Hematopoietic multipotent progenitor cell treated with erythropoietin and hydrocortisone succinate and interleukin-3 and kit ligand, for 8 days (in vitro differentiated cells): ENCODE measurements at regions not wholly inside any gene's neighbourhood (a gene's known extent, or its start where the extent isn't known, plus 50 kb on each side); places are given as distances from the start of the nearest gene placed in this dataset.
"Not testable (repeated sequence)": the region's sequence is repeated elsewhere in the genome, so short reads cannot be mapped to it uniquely, and the experiment has no call there.

Source experiments
- DNase-seq: peaks from one replicate; pipeline ENCODE4 v3.0.0-alpha.2; 2015

- no peak for DNase-seq
Measured at GRCh38 chr9:94033383-94033782, 50.9 kb upstream of the PTPDC1 start.

GRCh38 chr9:94031946-94032345, 52.3 kb upstream of the PTPDC1 start:
- no peak for DNase-seq

- no peak for DNase-seq
Measured at GRCh38 chr9:94031380-94031779, 52.9 kb upstream of the PTPDC1 start.

- peak; percentile 83 for DNase-seq
Measured at GRCh38 chr9:94030318-94031179, 53.7 kb upstream of the PTPDC1 start.

GRCh38 chr9:94029932-94030317, 54.3 kb upstream of the PTPDC1 start:
- peak; percentile 4 for DNase-seq

GRCh38 chr9:94026816-94027215, 57.4 kb upstream of the PTPDC1 start:
- no peak for DNase-seq

GRCh38 chr9:94022476-94022875, 61.8 kb upstream of the PTPDC1 start:
- not testable (repeated sequence) for DNase-seq

GRCh38 chr9:94020836-94021235, 63.4 kb upstream of the PTPDC1 start:
- DNase-seq, result not testable (repeated sequence)

GRCh38 chr9:94018628-94019027, 63.5 kb upstream of the BARX1 start:
- DNase-seq, result no peak

- DNase-seq, result no peak
Measured at GRCh38 chr9:94017939-94018531, 62.9 kb upstream of the BARX1 start.

- DNase-seq, result no peak
Measured at GRCh38 chr9:94016744-94017143, 61.6 kb upstream of the BARX1 start.

GRCh38 chr9:94014920-94015319, 59.8 kb upstream of the BARX1 start:
- no peak for DNase-seq

GRCh38 chr9:94014066-94014654, 59.0 kb upstream of the BARX1 start:
- DNase-seq, result peak; percentile 42

GRCh38 chr9:94010980-94011533, 55.9 kb upstream of the BARX1 start:
- no peak for DNase-seq

- DNase-seq, result no peak
Measured at GRCh38 chr9:94005272-94005901, 50.2 kb upstream of the BARX1 start.
